Body of pancreas (tissue), 4 donors: ENCODE measurements at regions not wholly inside any gene's neighbourhood (a gene's known extent, or its start where the extent isn't known, plus 50 kb on each side); places are given as distances from the start of the nearest gene placed in this dataset.

Experiments
- POLR2A ChIP-seq, 3 donors: fragments of 450-650 bp; IDR thresholded peaks; one replicate each; pipeline ENCODE4 v1.6.1; 2016; ENCODE audit warnings: antibody characterized with exemption in 3 of 3, mild to moderate bottlenecking in 2 of 3
- TF ChIP-seq, protein P1 (sequence below), 7 experiments: fragments of 450-650 bp in 4 of 7; fragments of 200-600 bp in 3 of 7; sonication (generic) in 3 of 7; IDR thresholded peaks; one replicate each; pipeline ENCODE4 v1.5.1; 2016 to 2019; ENCODE audit warnings: antibody characterized with exemption in 7 of 7

DNA sequence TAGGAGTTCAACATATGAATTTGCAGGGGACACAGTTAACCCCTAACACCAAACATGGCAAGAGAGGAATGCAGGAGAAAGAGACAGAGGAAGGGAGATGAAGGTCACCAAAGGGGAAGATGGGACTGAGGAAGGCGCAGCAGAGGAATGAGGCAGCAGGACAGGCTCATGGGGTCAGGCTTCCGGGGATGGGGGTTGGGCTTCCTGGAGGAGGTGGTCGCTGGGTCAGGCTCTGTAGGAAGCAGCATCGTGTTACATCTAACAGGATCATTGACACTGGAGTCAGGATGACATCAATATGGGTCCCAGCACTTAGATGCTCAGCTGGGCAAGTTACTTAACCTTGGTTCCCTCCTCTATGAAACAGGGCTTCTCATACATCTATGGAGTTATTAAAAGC is 113.2 kb downstream of the NPTX2 start:
- TF ChIP-seq, protein P1, sequence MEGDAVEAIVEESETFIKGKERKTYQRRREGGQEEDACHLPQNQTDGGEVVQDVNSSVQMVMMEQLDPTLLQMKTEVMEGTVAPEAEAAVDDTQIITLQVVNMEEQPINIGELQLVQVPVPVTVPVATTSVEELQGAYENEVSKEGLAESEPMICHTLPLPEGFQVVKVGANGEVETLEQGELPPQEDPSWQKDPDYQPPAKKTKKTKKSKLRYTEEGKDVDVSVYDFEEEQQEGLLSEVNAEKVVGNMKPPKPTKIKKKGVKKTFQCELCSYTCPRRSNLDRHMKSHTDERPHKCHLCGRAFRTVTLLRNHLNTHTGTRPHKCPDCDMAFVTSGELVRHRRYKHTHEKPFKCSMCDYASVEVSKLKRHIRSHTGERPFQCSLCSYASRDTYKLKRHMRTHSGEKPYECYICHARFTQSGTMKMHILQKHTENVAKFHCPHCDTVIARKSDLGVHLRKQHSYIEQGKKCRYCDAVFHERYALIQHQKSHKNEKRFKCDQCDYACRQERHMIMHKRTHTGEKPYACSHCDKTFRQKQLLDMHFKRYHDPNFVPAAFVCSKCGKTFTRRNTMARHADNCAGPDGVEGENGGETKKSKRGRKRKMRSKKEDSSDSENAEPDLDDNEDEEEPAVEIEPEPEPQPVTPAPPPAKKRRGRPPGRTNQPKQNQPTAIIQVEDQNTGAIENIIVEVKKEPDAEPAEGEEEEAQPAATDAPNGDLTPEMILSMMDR (IDR thresholded peaks at IDR 0.05) = no peak
- TF ChIP-seq POLR2A (IDR thresholded peaks at IDR 0.05) = no peak
